ENCODE measurements at regions not wholly inside any gene's neighbourhood (a gene's known extent, or its start where the extent isn't known, plus 50 kb on each side); places are given as distances from the start of the nearest gene placed in this dataset.

DNA sequence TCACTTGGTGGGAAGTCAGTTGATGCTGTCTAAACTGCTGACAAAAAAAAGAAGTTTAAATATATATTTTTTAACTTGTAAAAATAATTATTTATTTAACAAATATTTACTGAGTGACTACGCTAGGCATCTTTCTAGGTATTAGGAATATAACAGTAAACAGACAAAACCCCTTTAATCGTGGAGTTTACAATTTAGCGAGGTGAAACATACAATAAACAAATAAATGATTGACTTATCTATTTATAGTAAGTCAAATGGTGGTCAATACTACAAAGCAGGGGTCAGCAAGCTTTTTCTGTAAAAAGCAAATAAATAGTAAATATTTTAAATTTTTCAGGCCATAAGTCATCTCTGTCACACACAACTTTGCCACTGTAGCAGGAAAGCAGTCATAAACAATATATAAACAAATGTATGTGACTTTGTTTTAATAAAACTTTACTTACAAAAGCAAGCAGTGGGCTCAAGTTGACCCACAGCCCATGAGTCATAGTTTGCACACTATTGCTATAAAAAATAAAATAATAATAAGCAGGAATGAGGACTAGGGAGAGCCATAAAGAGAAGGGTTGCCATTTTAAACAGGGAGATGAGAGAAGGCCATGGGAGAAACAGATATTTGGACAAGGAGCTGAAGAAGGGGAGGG is 263.9 kb downstream of the PLPP3 start:
- no peak for DNase-seq (ENCODE audit: low spot score)

GRCh38 chr1:56313560-56313959 is 265.8 kb downstream of the PLPP3 start:
- DNase-seq (ENCODE audit: low spot score): no peak

GRCh38 chr1:56311766-56312165 is 267.6 kb downstream of the PLPP3 start:
- no peak for DNase-seq (ENCODE audit: low spot score)

- DNase-seq (ENCODE audit: low spot score): no peak
Measured at GRCh38 chr1:56310945-56311344, 268.4 kb downstream of the PLPP3 start.

DNA sequence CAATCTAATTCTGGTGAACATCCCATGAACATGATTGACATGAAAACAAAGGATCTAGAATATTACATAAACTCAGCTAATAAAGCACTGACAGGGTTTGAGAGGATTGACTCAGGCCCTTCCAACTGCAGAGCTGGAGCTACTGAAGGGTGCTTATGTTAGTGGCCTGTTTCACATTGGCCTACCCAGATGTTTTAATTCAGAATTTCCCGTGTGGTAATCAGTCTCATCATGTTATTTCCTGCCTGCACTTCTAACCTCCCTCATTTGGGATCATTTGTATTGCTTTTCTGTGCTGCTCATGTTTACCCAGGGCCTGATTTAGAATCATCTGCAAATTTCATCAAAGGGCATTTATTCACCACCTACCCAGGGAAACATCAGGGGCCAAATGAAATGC is 270.3 kb downstream of the PLPP3 start:
- DNase-seq (ENCODE audit: low spot score): no peak

GRCh38 chr1:56304975-56305374 is 274.4 kb downstream of the PLPP3 start:
- DNase-seq (ENCODE audit: low spot score): no peak

- DNase-seq (ENCODE audit: low spot score): no peak
Measured at GRCh38 chr1:56303805-56304204, 275.6 kb downstream of the PLPP3 start.

DNA sequence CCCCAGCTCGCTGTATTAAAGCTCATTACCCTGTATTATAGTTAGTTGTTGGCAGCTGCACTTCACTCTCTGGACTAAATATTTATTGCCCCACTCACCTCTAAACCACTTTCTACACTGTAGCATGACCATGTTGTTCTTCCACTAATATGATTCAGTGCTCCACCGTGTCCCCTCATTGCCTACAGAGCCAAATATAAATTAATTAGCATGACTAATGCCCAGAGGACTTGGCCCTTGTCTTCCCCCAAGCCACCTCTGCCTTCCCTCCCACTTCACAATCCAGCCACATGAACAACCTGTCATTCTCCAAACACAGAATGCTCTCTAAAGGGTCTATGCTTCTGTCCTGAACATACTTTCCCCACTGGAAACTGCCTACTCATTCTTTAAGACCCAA is 276.5 kb downstream of the PLPP3 start:
- DNase-seq (ENCODE audit: low spot score): peak; percentile 22

DNA sequence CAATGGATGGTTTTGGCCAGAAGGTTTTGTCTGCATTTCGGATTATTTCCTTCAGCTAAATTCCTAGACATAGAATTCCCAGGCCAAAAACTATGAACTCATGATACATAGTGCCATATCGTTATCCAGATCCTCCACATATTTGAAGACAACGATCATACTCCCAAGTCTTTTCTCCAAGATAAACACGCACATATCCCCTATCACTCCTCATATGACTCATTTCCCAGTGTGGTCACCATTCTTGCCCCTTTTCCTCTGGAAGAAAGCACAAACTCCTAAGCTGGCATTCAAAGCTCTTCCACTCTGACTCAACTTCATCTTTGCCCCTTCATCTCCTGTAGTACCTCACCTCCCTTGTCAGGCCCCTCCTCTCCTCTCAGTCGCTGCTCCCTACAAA is 277.6 kb downstream of the PLPP3 start:
- peak; percentile 71 for DNase-seq (ENCODE audit: low spot score)

DNA sequence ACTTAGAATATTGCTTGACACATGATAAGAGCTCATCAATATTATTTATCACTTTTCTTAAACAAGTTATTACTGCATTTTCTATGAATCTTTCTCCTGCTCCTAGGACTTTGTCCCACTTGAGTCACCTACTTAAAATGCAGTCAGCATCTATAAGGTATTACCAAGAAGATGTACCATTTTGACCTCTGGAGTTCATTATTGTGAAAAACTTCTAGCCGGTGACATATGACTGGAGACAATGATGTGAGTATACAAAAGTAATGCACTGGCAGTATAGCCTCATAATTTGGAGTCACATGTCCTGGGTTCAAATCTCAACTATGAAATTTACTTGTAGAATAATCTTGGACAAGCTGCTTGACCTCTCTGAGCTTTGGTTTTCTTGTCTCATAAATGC is 278.5 kb downstream of the PLPP3 start:
- no peak for DNase-seq (ENCODE audit: low spot score)

DNA sequence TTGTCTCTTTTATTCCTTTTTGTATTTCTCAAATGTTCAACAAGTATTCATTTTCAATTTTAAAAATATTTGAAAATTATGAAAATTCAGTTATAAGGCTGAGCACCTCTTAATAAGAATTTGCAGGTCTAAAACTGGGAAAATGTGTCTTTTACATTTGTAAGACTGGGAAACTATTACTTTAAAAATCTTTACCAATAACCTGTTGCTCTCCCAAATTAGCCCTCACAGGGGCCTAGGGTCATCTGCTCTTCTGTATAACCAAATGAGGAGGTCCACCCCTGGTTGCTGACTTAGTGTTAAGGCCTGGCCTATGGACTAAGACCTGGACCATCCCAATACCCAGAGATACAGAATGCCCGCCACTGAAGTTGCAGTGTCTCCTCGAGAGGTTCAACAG is 280.5 kb downstream of the PLPP3 start:
- no peak for DNase-seq (ENCODE audit: low spot score)

DNA sequence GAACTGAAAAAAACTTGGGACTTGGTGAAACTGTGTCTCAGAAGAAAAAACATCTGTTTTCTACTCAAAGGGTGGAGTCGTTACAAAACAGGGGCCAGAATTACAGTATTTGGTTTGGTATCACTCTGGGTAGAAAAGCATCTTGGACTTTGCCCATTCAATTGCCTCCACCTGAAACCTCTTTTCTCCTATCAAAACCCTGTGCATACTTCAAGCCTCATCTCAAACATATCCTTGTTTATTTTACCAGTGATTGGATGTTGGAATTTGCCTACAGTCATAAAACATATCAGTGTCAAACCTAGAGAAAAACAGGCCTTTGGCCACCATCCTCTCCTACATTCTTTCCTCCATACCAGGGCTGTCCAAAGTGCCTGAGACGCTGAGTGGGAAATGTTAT is 281.5 kb downstream of the PLPP3 start:
- no peak for DNase-seq (ENCODE audit: low spot score)

DNA sequence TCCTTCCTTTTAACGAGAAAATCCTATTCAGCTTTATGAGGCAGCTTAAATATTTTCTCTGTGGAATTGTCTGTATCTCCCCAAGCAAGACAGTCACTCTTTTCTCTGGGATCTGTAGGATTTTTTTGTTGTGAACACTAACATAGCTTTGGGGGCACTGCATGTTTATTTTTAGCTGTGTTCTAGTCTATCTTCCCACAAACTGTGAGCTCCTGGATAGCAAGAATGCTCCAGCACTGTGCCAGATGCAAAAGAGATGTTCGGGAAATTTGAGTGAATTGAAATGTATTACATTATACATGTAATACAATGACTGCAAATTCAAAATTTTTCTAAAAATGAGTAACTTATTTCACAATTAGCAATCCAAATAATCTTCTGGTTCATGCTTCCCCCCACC is 282.2 kb downstream of the PLPP3 start:
- DNase-seq (ENCODE audit: low spot score): no peak

GRCh38 chr1:56295949-56296929 is 283.1 kb downstream of the PLPP3 start:
- no peak for DNase-seq (ENCODE audit: low spot score)

DNA sequence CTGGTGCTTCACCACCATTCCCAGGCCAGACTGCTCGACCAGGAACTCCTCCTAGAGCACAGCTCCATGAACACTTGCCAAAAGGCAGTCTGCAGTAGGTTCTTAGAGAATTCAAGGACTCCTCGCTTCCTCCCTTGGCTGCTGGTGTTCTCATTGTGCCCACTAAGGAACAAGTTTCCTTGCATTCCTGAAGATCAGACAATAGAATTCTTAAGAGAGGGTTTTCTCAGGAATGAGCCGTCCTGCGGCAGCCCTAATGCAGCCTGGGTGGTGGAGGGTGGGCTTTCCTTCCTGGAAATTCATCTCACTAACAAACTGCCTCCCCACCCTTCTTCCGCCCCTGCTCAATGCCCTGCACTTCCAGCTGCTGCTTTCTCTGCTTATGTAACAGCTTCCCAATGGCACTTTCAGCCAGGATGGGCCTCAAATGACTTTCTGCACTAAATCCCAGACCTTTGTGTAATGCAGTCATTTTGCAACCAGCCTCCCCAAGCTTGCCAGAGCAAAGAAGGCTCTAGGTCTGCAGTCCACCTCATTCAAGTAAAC is 287.9 kb downstream of the PLPP3 start:
- no peak for DNase-seq (ENCODE audit: low spot score)

DNA sequence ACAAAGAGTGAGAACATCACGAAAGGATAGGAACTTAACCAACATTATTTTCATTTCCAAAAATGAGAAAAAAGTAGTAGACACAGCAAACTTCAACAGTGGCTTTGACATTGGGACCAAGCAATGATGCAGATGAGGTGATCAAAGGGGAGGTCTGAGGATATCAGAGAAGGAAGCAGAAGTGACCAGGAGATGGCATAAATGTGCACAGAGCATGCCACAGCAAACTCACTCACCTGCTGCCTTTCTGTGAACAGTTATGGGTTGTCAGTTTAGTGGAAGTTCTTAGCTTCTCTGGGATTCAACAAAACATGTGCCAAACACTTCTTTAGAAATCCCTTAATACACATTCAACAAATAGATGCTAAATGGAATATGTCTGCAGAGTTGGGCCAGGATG is 290.1 kb downstream of the PLPP3 start:
- no peak for DNase-seq (ENCODE audit: low spot score)

DNA sequence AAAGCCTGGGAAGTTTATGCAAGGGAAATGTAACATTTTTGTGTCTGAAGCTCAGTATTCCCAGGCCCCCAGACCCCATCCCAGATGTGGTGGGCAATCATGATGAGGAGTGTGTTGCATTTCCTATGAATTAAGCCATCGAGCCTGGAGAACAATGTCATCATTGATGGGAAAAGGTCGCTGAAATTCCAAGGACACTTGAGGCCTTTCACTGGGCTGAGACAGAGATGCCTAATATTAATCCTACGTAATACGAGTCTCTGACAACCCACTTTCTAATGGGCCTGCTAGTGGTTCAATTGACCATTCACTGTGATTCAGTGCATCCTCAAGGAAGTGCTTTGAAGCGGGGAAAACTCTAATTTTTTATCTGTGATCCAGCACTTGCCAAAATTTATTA is 291.6 kb downstream of the PLPP3 start:
- DNase-seq (ENCODE audit: low spot score): no peak

DNA sequence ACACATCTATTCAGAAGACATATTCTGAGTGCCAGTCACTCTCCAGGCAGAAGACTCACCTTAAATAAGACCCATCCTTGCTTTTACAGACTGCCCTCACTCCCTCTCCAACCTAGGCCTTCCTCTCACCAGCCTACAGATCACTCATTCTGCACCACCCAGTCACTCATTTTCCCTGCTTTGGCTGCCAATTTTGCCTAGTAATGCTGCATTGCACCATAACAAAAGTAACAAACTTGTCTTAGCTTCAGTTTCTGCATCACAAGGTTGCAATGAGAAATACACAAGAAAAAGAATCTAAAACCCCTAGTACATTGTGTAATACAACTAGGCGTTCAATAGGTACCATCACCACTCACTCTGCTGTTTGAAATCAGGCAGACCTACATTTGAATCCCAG is 292.4 kb downstream of the PLPP3 start:
- no peak for DNase-seq (ENCODE audit: low spot score)

DNA sequence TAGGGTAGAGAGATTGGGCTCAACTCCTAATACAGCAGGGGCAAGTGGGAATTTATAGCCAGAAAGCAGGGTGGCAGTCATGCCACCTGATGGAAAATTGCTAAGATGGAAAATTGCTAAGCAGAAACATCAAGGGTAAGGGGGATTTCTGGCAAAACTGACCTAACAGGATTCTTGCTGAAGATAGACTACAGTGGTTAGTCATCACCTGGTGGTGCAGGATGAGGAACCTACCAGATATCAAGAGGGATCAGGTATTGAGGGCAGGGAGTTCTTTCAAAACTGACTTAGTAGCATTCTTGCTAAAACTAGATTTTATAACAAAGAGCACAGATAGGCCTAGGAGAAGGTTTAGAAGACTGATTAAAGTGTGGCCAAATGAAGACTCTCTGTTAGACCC is 292.9 kb downstream of the PLPP3 start:
- DNase-seq (ENCODE audit: low spot score): no peak

DNA sequence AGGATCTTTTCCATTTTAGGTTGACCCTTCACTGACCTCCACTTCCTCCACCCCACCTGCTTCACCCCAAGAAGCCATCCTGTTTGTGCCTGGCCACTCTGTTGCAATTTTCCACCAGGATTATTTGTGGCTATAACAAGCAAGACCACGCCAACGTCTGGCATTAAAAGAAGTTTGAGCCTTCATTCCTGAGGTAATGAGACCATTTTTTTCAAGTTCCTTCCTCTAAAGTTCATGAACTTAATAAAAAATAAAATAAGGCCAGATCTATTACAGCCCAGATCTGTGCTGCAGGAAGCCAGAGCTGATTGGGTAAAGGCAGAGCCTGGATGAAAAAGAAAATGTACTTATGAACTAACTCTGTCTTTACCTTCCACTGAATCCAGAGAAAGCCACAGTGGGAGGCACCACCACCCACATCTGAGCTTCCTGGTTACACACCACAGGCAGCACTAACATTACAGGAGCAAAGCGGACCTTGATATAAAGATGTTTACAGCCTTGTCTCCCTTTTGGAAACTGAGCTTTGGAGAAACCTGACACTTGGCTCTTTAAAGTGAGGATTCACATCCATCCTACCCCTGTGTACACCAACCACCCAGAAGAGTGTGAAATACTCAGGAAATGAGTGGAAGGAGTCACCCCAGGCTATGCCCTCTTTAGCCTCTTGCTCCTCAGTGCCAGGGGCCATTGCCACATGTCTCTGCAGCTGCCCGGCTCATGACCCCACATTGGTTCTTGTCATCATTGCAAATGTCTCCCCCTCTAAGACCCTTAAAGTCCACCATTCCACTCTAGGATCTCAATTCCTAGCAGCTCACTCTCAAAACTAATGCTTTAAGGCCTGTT is 293.6 kb downstream of the PLPP3 start:
- no peak for DNase-seq (ENCODE audit: low spot score)

DNA sequence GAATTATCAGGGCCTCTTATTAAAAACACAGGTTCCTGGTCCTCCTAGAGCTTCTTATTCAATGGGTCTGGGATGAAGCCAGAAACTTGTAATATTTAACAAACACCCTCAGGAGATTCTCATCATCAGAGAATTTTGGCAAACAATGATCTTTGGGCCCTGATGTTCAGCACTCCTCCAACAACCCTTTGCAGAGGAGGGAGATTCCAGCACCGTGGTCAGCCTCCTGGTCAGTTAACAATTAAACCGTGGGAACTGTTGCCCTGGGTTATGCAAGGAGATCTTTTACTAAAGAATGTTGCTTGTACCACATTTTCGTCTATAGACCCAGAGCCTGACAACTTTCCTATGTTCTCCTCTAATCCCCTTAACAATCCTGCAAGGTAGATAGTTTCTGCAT is 294.4 kb downstream of the PLPP3 start:
- DNase-seq (ENCODE audit: low spot score): no peak

- no peak for DNase-seq (ENCODE audit: low spot score)
Measured at GRCh38 chr1:56278061-56278460, 301.3 kb downstream of the PLPP3 start.

All from A172 (cell line).